Activated CD8-positive, alpha-beta T cell treated with anti-CD3 and anti-CD28 coated beads, Interleukin-2, amount 10 ng/mL, durations not matched to agents 7 days and 5 days (primary cell): ENCODE measurements at regions not wholly inside any gene's neighbourhood (a gene's known extent, or its start where the extent isn't known, plus 50 kb on each side); places are given as distances from the start of the nearest gene placed in this dataset.

ENCODE experiments used
- ATAC-seq: fragments of 150-1000 bp; cut with Tn5 transposase; one replicate; pipeline ENCODE4 v1.10.0; 2021; ENCODE audit warnings: moderate library complexity
- CTCF ChIA-PET: fragments of 350-600 bp; sonication (Branson Sonifier 250); formaldehyde crosslinking; loops from one replicate; lab custom pipeline; 2021; ENCODE audit warnings: antibody characterized with exemption; lab: Charles Lee
- POLR2A ChIA-PET: fragments of 350-600 bp; sonication (Branson Sonifier 250); formaldehyde crosslinking; loops from one replicate; lab custom pipeline; 2021; ENCODE audit warnings: antibody characterized with exemption; lab: Charles Lee
- DNase-seq: peaks from one replicate; pipeline ENCODE4 v3.0.0-alpha.2; 2020
- H3K27ac Mint-ChIP-seq: one replicate; pipeline ENCODE4 v1.8.0; 2021; ENCODE audit warnings: mild to moderate bottlenecking, mixed read lengths
- H3K27me3 Mint-ChIP-seq: one replicate; pipeline ENCODE4 v1.8.0; 2021; ENCODE audit warnings: low read depth, mixed read lengths
- H3K36me3 Mint-ChIP-seq: one replicate; pipeline ENCODE4 v1.8.0; 2021; ENCODE audit warnings: low read depth, mixed read lengths
- H3K4me1 Mint-ChIP-seq: one replicate; pipeline ENCODE4 v1.8.0; 2021; ENCODE audit warnings: low read depth, mixed read lengths
- H3K4me3 Mint-ChIP-seq: one replicate; pipeline ENCODE4 v1.8.0; 2021; ENCODE audit warnings: mild to moderate bottlenecking, mixed read lengths
- H3K9me3 Mint-ChIP-seq: one replicate; pipeline ENCODE4 v1.8.0; 2022; ENCODE audit warnings: mixed read lengths; ENCODE audit not compliant: insufficient read depth

DNA sequence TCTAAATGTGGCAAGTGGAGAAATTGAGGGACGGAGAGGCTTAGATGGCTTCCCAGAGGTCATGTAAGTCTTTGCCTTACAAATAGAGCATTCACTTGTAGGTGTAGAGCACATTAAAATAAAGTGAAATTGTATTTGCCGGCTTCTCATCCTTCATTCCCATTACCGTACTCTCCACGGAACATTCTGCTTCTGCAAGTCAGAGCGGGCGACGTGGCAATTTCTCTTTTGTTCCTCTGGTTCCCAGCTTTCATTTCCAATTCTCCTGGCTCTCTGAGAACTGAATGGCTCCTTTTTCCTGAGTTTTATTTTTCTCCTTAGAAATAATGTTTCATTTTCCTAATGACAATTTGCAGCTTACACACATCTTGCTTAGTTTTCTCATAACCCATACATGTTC lies 51.3 kb upstream of the PFKP start:
- no peaks in the 10 kb centered on the region for H3K9me3 Mint-ChIP-seq
- CTCF ChIA-PET, result no interaction called here
- no peak overlapping the region for H3K27ac Mint-ChIP-seq
- peaks cover 9% of the 10 kb centered on the region for H3K27me3 Mint-ChIP-seq
- H3K4me1 Mint-ChIP-seq, result no peaks in the 10 kb centered on the region
- POLR2A ChIA-PET, result no interaction called here
- DNase-seq (no peak), ATAC-seq (no peak)
- no peaks in the 10 kb centered on the region for H3K36me3 Mint-ChIP-seq
- no peak overlapping the region for H3K4me3 Mint-ChIP-seq

DNA sequence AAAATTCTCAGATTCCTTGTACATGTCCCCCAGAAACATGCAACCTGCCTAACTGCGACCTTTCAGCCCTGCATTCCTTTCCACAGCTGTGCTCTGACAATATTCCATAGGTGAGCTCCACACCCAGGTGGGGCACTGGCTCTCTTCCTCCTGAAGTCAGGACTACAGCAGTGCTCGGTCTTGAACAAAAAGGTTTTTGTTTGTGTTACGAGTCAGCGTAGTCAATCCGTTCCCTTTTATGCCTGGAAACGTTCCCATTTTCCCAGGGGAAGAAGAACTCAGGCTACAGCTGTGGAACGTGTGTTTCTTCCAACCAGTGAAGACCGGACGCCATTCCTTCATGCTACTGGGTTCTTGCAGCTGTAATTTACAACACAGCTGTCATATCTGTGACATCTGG lies 52.4 kb upstream of the PFKP start:
- DNase-seq (no peak), ATAC-seq (no peak)
- Mint-ChIP-seq H3K27me3 (peaks cover 14% of the 10 kb centered on the region), H3K27ac (no peak overlapping the region), H3K4me3 (no peak overlapping the region), H3K9me3 (no peaks in the 10 kb centered on the region), H3K4me1 (no peaks in the 10 kb centered on the region), H3K36me3 (no peaks in the 10 kb centered on the region)
- ChIA-PET CTCF (no interaction called here), POLR2A (no interaction called here)

DNA sequence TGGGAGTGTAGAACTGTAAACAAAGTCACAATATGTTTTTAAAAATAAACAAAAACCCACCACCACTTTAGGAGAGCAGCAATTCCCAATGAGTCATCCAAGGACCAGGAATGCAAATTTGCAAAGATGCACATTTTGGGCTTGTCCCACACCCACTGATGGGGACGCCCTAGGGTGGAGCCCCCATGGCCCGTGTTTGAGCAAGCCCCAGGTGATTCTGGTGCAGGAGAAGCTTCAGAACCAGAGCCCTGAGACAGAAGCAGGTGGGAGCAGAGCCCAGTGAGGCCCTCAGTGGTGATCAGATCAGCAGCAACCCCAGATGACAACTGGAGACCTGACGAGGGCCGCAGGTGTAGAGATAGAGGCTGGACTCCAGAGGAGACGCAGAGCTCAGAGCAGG lies 55.1 kb upstream of the PFKP start:
- Mint-ChIP-seq H3K27ac (no peak overlapping the region), H3K4me3 (no peak overlapping the region), H3K36me3 (no peaks in the 10 kb centered on the region), H3K9me3 (no peaks in the 10 kb centered on the region), H3K27me3 (peaks cover 28% of the 10 kb centered on the region), H3K4me1 (no peaks in the 10 kb centered on the region)
- DNase-seq (no peak), ATAC-seq (no peak)
- POLR2A ChIA-PET, result no interaction called here
- CTCF ChIA-PET, result no interaction called here

DNA sequence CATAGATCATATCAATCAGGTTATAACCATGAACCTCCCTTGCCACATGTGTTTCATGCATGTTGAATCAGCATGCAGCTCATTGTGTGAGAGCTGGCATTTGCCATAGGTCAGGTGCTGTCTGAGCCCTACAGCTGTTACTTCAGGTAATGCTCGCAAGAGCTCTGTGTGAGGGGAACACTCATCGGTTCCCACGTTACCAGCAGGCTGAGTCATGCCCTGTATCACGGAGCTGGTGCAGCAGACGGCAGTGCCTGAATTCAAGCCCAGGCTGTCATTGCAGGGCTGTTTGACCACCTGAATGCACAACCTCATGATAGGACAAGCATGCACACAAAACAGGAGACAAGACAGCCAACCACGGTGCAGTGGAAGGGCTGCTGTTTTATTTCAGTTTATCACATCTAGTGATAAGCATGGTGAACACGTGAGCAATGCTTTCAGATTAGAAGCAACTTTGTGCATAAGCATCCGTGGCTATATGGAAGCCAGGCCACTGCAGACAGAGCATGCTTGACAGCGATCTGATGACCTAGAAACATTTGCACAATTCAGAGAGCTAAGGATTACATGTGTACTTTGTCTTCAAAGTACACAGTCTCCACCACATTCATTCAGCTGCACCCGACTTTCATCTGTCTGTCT lies 56.4 kb upstream of the PFKP start:
- no peak overlapping the region for H3K4me3 Mint-ChIP-seq
- no peak overlapping the region for H3K27ac Mint-ChIP-seq
- ChIA-PET CTCF (no interaction called here), POLR2A (no interaction called here)
- H3K4me1 Mint-ChIP-seq, result no peaks in the 10 kb centered on the region
- H3K36me3 Mint-ChIP-seq, result no peaks in the 10 kb centered on the region
- peaks cover 35% of the 10 kb centered on the region for H3K27me3 Mint-ChIP-seq
- ATAC-seq (no peak), DNase-seq (no peak)
- H3K9me3 Mint-ChIP-seq, result no peaks in the 10 kb centered on the region

DNA sequence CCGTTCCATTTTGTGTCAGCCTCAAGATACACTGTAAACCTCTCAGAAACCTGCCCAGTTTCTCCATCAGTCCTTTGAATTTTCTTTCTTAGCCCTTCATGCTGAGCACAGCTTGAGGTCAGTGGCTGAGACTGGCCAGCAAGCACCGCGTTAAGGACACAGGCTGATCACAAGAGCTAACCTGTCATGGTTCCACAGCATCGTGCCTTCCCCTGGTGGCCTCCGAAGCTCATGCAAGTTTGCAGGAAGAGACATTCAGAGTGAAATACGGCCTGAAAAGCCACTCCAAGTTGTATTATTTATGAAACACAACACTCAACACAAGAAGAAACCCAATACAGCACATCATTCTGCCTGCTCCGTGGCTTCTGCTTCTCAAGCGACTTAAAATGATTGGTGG lies 57.0 kb upstream of the PFKP start:
- H3K4me3 Mint-ChIP-seq, result no peak overlapping the region
- no peaks in the 10 kb centered on the region for H3K4me1 Mint-ChIP-seq
- no peaks in the 10 kb centered on the region for H3K9me3 Mint-ChIP-seq
- CTCF ChIA-PET, result no interaction called here
- ATAC-seq, result no peak
- peaks cover 36% of the 10 kb centered on the region for H3K27me3 Mint-ChIP-seq
- no peak overlapping the region for H3K27ac Mint-ChIP-seq
- POLR2A ChIA-PET, result no interaction called here
- no peak for DNase-seq
- H3K36me3 Mint-ChIP-seq, result no peaks in the 10 kb centered on the region

DNA sequence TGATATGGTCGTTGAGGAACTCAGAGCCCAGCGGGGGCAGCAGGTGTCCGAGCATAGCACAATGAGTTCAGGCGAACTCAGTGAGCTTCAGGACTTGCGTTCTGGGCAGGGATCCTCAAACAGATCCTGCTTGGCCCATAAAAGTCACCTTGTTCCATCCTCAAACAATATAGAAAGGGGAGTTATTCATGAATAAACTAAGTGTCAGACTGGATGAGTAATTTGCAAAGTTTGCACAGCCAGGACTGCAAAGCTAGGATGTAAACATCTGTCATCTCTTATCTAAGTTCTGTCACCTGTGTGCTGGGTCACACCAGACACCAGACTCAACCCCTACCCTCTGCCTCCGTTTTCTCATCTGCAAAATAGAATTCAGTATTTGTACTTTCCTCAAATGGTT lies 58.0 kb upstream of the PFKP start:
- H3K4me1 Mint-ChIP-seq, result no peaks in the 10 kb centered on the region
- no peak overlapping the region for H3K4me3 Mint-ChIP-seq
- H3K36me3 Mint-ChIP-seq, result no peaks in the 10 kb centered on the region
- ATAC-seq (no peak), DNase-seq (no peak)
- H3K9me3 Mint-ChIP-seq, result no peaks in the 10 kb centered on the region
- POLR2A ChIA-PET, result no interaction called here
- peaks cover 36% of the 10 kb centered on the region for H3K27me3 Mint-ChIP-seq
- CTCF ChIA-PET, result no interaction called here
- no peak overlapping the region for H3K27ac Mint-ChIP-seq

DNA sequence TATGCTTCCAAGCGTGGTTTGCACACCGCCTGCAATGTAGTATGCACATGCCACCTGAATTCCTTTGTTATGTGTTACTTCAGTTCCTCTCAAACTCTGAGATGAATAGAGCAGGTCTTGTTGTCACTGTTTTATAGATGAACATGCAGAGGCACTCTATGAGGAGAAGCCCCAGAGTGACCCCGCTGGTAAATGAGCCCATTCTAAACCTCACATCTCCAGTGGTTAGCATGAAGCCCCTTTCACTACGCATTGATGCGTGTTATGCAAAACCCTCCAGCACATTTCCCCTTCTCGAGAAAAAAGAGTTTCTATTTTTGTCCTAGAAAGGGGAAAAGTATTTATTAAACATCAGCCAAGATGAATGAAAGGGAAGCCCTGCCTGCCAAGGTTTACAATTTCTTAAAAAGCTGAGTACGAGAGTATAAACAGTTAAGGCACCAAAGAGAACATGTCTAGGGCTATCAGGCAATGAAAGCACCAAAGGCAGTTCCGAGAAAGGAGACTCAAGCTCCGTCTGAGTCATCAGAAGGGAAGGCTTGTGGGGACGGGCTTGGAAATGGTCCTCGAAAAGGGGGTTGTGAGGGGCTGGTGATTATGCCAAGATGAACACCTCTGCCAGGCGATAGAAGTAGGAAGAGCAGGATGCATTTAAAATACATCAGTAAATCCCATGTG lies 58.7 kb upstream of the PFKP start:
- ChIA-PET CTCF (interaction anchor here (0.6 kb wide), 1 partner anchor 1615 kb away, joined by 3 read pairs; no protein-coding TSS in a partner anchor), POLR2A (no interaction called here)
- H3K27me3 Mint-ChIP-seq, result peaks cover 38% of the 10 kb centered on the region
- ATAC-seq, result no peak
- H3K4me3 Mint-ChIP-seq, result no peak overlapping the region
- no peak overlapping the region for H3K27ac Mint-ChIP-seq
- H3K36me3 Mint-ChIP-seq, result no peaks in the 10 kb centered on the region
- no peaks in the 10 kb centered on the region for H3K9me3 Mint-ChIP-seq
- DNase-seq, result no peak
- H3K4me1 Mint-ChIP-seq, result no peaks in the 10 kb centered on the region

DNA sequence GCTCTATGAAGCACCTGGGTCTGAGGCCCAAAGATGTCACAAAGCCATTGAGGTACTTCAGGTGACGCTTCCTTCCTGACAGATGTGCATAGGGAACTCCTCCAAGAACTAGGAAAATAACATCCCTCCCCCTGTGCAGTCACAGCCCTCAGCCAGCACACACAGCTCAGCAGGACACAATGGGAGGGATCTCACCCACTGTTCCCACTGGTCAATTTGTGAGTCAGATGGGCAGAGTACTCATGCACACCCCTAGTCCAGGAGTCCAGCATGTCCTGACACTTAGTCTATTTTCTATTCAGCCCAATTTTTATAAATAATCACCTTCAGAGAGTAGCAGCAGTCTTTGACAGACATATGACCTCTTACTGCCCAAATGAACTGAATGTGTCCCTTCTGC lies 60.7 kb upstream of the PFKP start:
- no peaks in the 10 kb centered on the region for H3K36me3 Mint-ChIP-seq
- H3K9me3 Mint-ChIP-seq, result no peaks in the 10 kb centered on the region
- no peak overlapping the region for H3K4me3 Mint-ChIP-seq
- no peaks in the 10 kb centered on the region for H3K4me1 Mint-ChIP-seq
- H3K27me3 Mint-ChIP-seq, result peaks cover 35% of the 10 kb centered on the region
- H3K27ac Mint-ChIP-seq, result no peak overlapping the region
- no peak for ATAC-seq
- ChIA-PET CTCF (no interaction called here), POLR2A (no interaction called here)
- no peak for DNase-seq

DNA sequence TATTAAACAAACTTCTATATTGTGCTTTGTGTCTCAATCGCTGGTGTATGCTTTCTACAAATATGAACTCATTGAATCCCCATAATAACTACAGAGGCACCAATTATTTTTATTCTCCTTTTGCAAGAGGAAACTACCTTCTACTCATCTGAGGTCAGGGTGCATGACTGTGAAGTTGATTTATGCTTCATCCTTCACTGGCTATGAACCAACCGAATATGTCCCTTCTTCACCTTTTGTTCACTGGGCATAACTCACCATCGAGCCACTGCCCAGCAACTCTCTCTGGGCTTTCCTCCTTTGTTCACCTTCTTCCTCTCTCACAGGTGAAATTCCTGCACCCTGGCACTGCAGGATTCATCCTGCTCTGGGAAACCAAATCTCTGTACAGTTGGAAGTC lies 61.3 kb upstream of the PFKP start:
- no peaks in the 10 kb centered on the region for H3K9me3 Mint-ChIP-seq
- ChIA-PET POLR2A (no interaction called here), CTCF (no interaction called here)
- no peak overlapping the region for H3K27ac Mint-ChIP-seq
- H3K36me3 Mint-ChIP-seq, result no peaks in the 10 kb centered on the region
- ATAC-seq, result no peak
- H3K27me3 Mint-ChIP-seq, result peaks cover 35% of the 10 kb centered on the region
- H3K4me3 Mint-ChIP-seq, result no peak overlapping the region
- no peak for DNase-seq
- no peaks in the 10 kb centered on the region for H3K4me1 Mint-ChIP-seq

DNA sequence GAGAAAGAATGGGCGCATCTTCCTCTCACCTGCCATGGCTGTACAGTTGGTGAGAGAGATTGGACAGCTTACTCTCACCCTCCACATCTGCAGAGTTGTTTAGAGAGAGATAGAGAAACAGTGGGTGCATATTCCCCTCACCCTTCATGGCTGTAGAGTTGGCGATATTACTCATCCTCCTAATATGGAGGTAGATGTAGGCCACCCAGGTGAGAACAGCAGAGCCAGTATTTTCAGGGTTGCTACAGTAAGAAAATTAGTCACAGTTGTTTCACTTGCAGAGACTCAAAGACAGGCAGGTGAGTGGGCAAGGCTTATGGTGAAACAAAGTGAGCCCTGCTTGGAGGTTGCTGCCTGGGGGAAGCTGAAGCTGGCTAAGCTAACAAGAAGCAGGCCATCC lies 65.0 kb upstream of the PFKP start:
- no peak for ATAC-seq
- no peak overlapping the region for H3K27ac Mint-ChIP-seq

DNA sequence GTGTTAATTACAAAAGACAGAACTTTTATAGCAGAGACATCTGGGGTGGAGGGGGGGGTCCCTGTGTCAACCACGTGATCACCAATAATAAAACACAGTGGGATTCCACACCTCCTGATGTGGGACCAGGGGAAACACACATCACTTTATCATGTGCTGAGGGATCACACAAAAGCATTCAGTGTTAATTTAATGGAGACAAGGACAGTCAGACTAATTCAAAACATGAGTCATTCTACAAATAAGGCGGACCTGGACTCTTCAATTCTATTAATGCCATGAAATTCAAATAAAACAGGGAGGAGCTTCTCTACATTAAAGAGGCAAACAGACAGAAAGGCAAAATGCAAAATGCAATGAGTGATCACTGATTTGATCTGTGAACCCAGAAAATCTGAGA lies 67.3 kb upstream of the PFKP start:
- ATAC-seq (no peak), DNase-seq (no peak)
- peaks cover 2% of the 10 kb centered on the region for H3K4me1 Mint-ChIP-seq
- H3K9me3 Mint-ChIP-seq, result no peaks in the 10 kb centered on the region
- no peaks in the 10 kb centered on the region for H3K36me3 Mint-ChIP-seq
- POLR2A ChIA-PET, result no interaction called here
- no peak overlapping the region for H3K27ac Mint-ChIP-seq
- H3K4me3 Mint-ChIP-seq, result no peak overlapping the region
- CTCF ChIA-PET, result no interaction called here
- H3K27me3 Mint-ChIP-seq, result peaks cover 6% of the 10 kb centered on the region

More for the DNA sequence above, 65.0 kb upstream of the PFKP start:
- no peaks in the 10 kb centered on the region for H3K36me3 Mint-ChIP-seq
- CTCF ChIA-PET, result no interaction called here
- H3K4me1 Mint-ChIP-seq, result peaks cover 2% of the 10 kb centered on the region
- H3K4me3 Mint-ChIP-seq, result no peak overlapping the region
- no peak for DNase-seq
- peaks cover 12% of the 10 kb centered on the region for H3K27me3 Mint-ChIP-seq
- POLR2A ChIA-PET, result no interaction called here
- no peaks in the 10 kb centered on the region for H3K9me3 Mint-ChIP-seq

DNA sequence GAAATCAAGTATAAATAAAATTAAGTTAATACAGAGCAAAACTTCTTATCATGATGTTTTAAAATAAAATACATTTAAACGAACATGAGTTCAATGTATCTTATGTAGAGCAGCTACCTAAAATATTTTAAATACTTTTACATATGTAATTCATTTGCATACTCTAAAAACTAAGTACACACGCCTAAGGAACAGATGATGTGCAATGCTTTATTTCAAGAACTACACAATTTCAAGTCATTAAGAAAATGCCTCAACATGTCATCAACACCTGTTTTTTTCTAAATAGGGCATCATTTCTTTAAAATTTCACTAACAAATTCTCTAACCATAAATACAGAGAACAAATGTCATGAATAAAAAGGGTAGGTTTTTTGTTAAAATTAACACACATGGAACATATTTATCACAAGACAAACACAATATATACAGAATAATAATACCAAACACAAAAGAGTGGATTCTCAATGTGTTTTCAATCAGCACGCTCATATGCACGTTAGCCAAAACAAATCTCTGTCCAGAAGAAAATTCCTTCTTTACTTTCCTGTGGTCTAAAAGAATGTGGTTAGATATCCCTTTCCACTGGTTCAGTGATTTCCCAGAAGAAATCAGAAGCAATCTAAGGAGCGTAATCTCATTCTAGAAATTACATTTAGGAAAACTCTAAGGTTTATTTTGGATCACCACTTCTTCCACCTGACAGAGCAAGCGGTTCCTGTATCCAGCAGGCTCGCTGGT lies 73.0 kb upstream of the PFKP start:
- no peak overlapping the region for H3K4me3 Mint-ChIP-seq
- DNase-seq (no peak), ATAC-seq (no peak)
- H3K27ac Mint-ChIP-seq, result no peak overlapping the region
- CTCF ChIA-PET, result no interaction called here
- no peaks in the 10 kb centered on the region for H3K36me3 Mint-ChIP-seq
- no peaks in the 10 kb centered on the region for H3K4me1 Mint-ChIP-seq
- H3K9me3 Mint-ChIP-seq, result no peaks in the 10 kb centered on the region
- H3K27me3 Mint-ChIP-seq, result peaks cover 2% of the 10 kb centered on the region
- POLR2A ChIA-PET, result no interaction called here
